Lower lobe of right lung (tissue), 2 donors: ENCODE measurements at regions not wholly inside any gene's neighbourhood (a gene's known extent, or its start where the extent isn't known, plus 50 kb on each side); places are given as distances from the start of the nearest gene placed in this dataset.
"Not testable (repeated sequence)": the region's sequence is repeated elsewhere in the genome, so short reads cannot be mapped to it uniquely, and the experiment has no call there.

Source experiments
- ATAC-seq, 2 donors: fragments of 200-7000 bp; cut with Tn5 transposase; one replicate each; pipeline ENCODE4 v1.9.1; 2020 to 2022; ENCODE audit warnings: mild to moderate bottlenecking in 2 of 2, moderate library complexity in 2 of 2
- DNase-seq: peaks from one replicate; pipeline ENCODE4 v3.0.0-alpha.2; 2020
- H3K27ac ChIP-seq: fragments of 200-600 bp; one replicate; pipeline ENCODE4 v1.8.0; 2022
- H3K27me3 ChIP-seq: fragments of 200-600 bp; one replicate; pipeline ENCODE4 v1.8.0; 2022; ENCODE audit warnings: low read depth
- H3K36me3 ChIP-seq: fragments of 200-600 bp; one replicate; pipeline ENCODE4 v1.8.0; 2022; ENCODE audit warnings: mild to moderate bottlenecking
- H3K4me1 ChIP-seq: fragments of 200-600 bp; one replicate; pipeline ENCODE4 v1.8.0; 2022
- H3K4me3 ChIP-seq: fragments of 200-600 bp; one replicate; pipeline ENCODE4 v1.8.0; 2022; ENCODE audit warnings: mild to moderate bottlenecking
- H3K9me3 ChIP-seq: fragments of 200-600 bp; one replicate; pipeline ENCODE4 v1.8.0; 2022
- intact Hi-C: fragments of 100-400 bp; cut with DNase I; formaldehyde crosslinking; loops from one replicate; pipeline ENCODE4 v1.11.0; 2022
- TF ChIP-seq, protein P1 (sequence below): fragments of 200-600 bp; IDR thresholded peaks from one replicate; pipeline ENCODE4 v1.8.0; 2022; ENCODE audit warnings: antibody characterized with exemption, mild to moderate bottlenecking
- donor health status: DM: no; HTN: yes; CAD: no; lungs with severe emphysema.

DNA sequence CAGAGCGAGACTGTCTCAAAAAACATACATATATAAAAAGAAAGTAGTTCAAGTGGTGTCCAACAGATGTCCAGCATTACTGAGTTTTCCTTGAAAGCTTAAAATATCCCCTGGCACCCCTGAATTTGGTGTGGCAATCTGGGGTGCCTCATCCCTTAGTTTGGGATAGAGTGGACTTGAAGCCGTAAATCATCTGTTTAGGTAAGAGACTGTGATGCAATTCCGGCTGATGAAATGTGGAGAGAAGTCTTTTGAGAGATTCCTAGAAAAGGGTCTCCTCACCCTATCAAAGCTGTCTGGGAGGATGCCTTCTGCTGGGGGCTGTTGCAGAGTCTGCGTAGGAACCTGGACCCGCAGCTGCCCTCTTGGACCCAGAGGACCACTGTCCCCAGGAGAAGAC, 408.0 kb downstream of the RPS24 start:
- Histone ChIP-seq H3K36me3 (no peaks in the 10 kb centered on the region), H3K27me3 (peaks cover 7% of the 10 kb centered on the region), H3K4me3 (no peak overlapping the region), H3K4me1 (peaks cover 4% of the 10 kb centered on the region), H3K9me3 (no peaks in the 10 kb centered on the region), H3K27ac (no peak overlapping the region)
- ATAC-seq (no peak), DNase-seq (no peak)
- TF ChIP-seq, protein P1, sequence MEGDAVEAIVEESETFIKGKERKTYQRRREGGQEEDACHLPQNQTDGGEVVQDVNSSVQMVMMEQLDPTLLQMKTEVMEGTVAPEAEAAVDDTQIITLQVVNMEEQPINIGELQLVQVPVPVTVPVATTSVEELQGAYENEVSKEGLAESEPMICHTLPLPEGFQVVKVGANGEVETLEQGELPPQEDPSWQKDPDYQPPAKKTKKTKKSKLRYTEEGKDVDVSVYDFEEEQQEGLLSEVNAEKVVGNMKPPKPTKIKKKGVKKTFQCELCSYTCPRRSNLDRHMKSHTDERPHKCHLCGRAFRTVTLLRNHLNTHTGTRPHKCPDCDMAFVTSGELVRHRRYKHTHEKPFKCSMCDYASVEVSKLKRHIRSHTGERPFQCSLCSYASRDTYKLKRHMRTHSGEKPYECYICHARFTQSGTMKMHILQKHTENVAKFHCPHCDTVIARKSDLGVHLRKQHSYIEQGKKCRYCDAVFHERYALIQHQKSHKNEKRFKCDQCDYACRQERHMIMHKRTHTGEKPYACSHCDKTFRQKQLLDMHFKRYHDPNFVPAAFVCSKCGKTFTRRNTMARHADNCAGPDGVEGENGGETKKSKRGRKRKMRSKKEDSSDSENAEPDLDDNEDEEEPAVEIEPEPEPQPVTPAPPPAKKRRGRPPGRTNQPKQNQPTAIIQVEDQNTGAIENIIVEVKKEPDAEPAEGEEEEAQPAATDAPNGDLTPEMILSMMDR, result no peak
- intact Hi-C loops, result no loop called here

- Histone ChIP-seq H3K27me3 (peaks cover 7% of the 10 kb centered on the region), H3K9me3 (no peaks in the 10 kb centered on the region), H3K4me1 (no peaks in the 10 kb centered on the region), H3K4me3 (no peak overlapping the region), H3K27ac (no peak overlapping the region), H3K36me3 (no peaks in the 10 kb centered on the region)
- DNase-seq, result no peak
- intact Hi-C loops, result no loop called here
- ATAC-seq, result no peak
- TF ChIP-seq, protein P1, result no peak
These were observed 409.3 kb downstream of the RPS24 start for GRCh38 chr10:78442836-78443550.

DNA sequence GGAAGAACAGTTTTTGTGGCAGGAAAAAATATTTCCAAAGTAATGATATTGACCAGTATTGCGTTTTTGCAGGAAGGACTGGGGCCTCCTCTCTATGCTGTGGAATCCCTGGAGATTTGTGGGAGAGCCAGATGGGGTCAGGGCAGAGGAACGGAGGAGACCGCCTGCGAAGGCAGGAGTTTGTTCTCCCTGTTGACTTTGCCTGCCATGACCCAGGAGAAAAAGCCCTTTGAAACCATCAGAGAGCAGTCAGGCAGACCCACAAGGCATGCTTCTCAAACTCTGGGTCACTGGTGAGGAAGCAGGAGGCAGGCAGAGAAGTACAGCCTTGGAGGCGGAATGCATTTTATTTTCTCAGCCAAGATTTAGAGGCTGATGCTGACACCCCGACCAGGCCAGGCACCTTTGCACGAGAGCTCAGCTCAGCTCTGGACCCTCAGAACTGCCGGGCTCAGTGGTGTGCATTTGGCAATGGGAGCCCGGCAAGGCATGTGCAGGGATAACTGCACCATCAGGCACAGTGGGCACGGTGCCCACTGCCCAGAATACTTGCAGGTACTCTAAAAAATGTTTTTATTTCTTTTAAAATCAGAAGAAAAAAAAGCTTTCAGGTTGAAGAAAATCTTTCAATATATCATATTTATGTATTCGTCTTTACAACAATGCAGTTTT, 410.4 kb downstream of the RPS24 start:
- intact Hi-C loops, result no loop called here
- no peaks in the 10 kb centered on the region for H3K9me3 ChIP-seq
- ATAC-seq, result no peak

DNA sequence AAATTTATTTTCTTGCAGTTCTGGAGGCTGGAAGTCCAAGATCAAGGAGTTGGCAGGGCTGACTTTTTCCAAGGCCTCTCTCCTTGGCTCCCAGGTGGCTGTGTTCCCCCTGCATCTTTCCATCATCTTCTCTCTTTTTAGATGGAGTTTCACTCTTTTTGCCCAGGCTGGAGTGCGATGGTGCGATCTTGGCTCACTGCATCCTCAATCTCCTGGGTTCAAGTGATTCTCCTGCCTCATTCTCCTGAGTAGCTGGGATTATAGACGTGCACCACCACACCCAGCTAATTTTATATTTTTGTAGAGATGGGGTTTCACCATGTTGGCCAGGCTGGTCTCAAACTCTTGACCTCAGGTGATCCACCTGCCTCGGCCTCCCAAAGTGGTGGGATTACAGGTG, 411.1 kb downstream of the RPS24 start:
- H3K27me3 ChIP-seq, H3K4me3 ChIP-seq, H3K27ac ChIP-seq, H3K4me1 ChIP-seq, ATAC-seq, H3K9me3 ChIP-seq, DNase-seq, intact Hi-C loops, H3K36me3 ChIP-seq: not testable (repeated sequence)

More for the DNA sequence above, 410.4 kb downstream of the RPS24 start:
- H3K4me1 ChIP-seq, result no peaks in the 10 kb centered on the region
- H3K27me3 ChIP-seq, result peaks cover 7% of the 10 kb centered on the region
- no peak overlapping the region for H3K4me3 ChIP-seq
- no peak for DNase-seq
- TF ChIP-seq, protein P1, result no peak
- no peaks in the 10 kb centered on the region for H3K36me3 ChIP-seq
- H3K27ac ChIP-seq, result no peak overlapping the region

DNA sequence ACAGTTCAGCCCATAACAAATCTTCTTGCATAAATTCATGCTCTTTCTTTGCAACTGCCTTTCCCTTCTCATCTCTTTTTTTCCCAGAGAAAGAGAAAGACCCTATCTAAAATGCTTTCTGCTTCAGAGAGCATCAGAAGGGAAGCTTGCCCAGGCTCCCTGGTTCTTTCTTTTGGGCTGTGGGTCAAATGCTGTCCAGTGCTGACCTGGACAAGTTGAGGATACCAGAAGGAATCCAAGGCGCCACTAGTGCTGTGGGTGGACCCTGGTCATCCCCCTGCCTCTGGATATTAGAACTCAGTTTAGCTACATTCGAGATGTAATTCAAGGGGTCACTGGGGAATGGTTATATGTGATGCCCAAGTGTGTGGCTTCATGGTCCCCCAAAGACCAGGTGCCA, 411.6 kb downstream of the RPS24 start:
- Histone ChIP-seq H3K9me3 (no peaks in the 10 kb centered on the region), H3K27ac (no peak overlapping the region), H3K4me3 (no peak overlapping the region), H3K4me1 (no peaks in the 10 kb centered on the region), H3K36me3 (no peaks in the 10 kb centered on the region), H3K27me3 (peaks cover 7% of the 10 kb centered on the region)
- TF ChIP-seq, protein P1, result no peak
- DNase-seq (no peak), ATAC-seq (no peak)
- intact Hi-C loops, result no loop called here

GRCh38 chr10:78448470-78448869, 414.8 kb downstream of the RPS24 start:
- Histone ChIP-seq H3K4me3 (no peak overlapping the region), H3K4me1 (no peaks in the 10 kb centered on the region), H3K9me3 (no peaks in the 10 kb centered on the region), H3K27ac (no peak overlapping the region), H3K36me3 (no peaks in the 10 kb centered on the region), H3K27me3 (peaks cover 7% of the 10 kb centered on the region)
- ATAC-seq (no peak), DNase-seq (no peak)
- TF ChIP-seq, protein P1, result no peak
- intact Hi-C loops, result no loop called here
